Activated CD8-positive, alpha-beta T cell treated with anti-CD3 and anti-CD28 coated beads for 36 hours (primary cell): ENCODE measurements at regions not wholly inside any gene's neighbourhood (a gene's known extent, or its start where the extent isn't known, plus 50 kb on each side); places are given as distances from the start of the nearest gene placed in this dataset.

ENCODE experiments used
- ATAC-seq: fragments of 200-7000 bp; cut with Tn5 transposase; one replicate; pipeline ENCODE4 v1.10.0; 2021; ENCODE audit warnings: mild to moderate bottlenecking, moderate library complexity
- CTCF ChIA-PET: fragments of 350-600 bp; sonication (Branson Sonifier 250); formaldehyde crosslinking; loops from one replicate; lab custom pipeline; 2021; ENCODE audit warnings: antibody characterized with exemption; lab: Charles Lee
- POLR2A ChIA-PET: fragments of 350-600 bp; sonication (Branson Sonifier 250); formaldehyde crosslinking; loops from one replicate; lab custom pipeline; 2021; ENCODE audit warnings: antibody characterized with exemption; lab: Charles Lee
- DNase-seq: peaks from one replicate; pipeline ENCODE4 v3.0.0-alpha.2; 2020
- H3K27ac Mint-ChIP-seq: one replicate; pipeline ENCODE4 v1.8.0; 2021; ENCODE audit warnings: mild to moderate bottlenecking, mixed read lengths
- H3K27me3 Mint-ChIP-seq: one replicate; pipeline ENCODE4 v1.8.0; 2021; ENCODE audit warnings: mixed read lengths
- H3K36me3 Mint-ChIP-seq: one replicate; pipeline ENCODE4 v1.8.0; 2021; ENCODE audit warnings: low read depth, mixed read lengths
- H3K4me1 Mint-ChIP-seq: one replicate; pipeline ENCODE4 v1.8.0; 2021; ENCODE audit warnings: low read depth, mixed read lengths
- H3K4me3 Mint-ChIP-seq: one replicate; pipeline ENCODE4 v1.8.0; 2021; ENCODE audit warnings: mild to moderate bottlenecking, moderate library complexity, mixed read lengths
- H3K9me3 Mint-ChIP-seq: one replicate; pipeline ENCODE4 v1.8.0; 2021; ENCODE audit warnings: mixed read lengths
- intact Hi-C: fragments of 100-400 bp; cut with micrococcal nuclease; formaldehyde crosslinking; loops from one replicate; pipeline ENCODE4 v1.10.0; 2022
- TF ChIP-seq, protein P1 (sequence below): fragments of 200-600 bp; IDR thresholded peaks from one replicate; pipeline ENCODE4 v1.8.0; 2022; ENCODE audit warnings: antibody characterized with exemption, mild to moderate bottlenecking

DNA sequence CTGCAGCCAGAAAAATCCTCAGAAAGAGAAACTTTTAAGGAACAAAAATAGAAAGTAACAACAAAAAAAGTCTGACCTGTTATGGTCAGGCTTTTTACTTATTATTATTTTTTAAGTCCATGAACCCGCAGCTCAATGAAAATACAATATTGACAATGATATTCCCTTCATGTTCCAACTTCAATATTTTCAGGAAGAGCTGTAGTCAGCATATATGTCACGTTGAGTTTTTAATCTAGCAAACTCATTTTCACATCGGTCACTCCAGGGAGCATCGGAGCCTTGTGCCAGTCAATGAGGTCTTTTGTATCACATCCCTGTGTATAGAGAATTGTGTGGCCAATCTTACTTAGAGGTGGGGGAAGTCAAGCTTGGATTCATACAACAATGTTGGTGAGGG lies 568.4 kb upstream of the GCFC2 start:
- Mint-ChIP-seq H3K9me3 (peaks cover 2% of the 10 kb centered on the region), H3K36me3 (no peaks in the 10 kb centered on the region), H3K4me1 (no peaks in the 10 kb centered on the region), H3K27ac (no peak overlapping the region), H3K4me3 (no peak overlapping the region), H3K27me3 (no peaks in the 10 kb centered on the region)
- intact Hi-C loops, result no loop called here
- no peak for DNase-seq
- ATAC-seq, result no peak
- TF ChIP-seq, protein P1, sequence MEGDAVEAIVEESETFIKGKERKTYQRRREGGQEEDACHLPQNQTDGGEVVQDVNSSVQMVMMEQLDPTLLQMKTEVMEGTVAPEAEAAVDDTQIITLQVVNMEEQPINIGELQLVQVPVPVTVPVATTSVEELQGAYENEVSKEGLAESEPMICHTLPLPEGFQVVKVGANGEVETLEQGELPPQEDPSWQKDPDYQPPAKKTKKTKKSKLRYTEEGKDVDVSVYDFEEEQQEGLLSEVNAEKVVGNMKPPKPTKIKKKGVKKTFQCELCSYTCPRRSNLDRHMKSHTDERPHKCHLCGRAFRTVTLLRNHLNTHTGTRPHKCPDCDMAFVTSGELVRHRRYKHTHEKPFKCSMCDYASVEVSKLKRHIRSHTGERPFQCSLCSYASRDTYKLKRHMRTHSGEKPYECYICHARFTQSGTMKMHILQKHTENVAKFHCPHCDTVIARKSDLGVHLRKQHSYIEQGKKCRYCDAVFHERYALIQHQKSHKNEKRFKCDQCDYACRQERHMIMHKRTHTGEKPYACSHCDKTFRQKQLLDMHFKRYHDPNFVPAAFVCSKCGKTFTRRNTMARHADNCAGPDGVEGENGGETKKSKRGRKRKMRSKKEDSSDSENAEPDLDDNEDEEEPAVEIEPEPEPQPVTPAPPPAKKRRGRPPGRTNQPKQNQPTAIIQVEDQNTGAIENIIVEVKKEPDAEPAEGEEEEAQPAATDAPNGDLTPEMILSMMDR, result no peak
- POLR2A ChIA-PET, result no interaction called here
- CTCF ChIA-PET, result no interaction called here

DNA sequence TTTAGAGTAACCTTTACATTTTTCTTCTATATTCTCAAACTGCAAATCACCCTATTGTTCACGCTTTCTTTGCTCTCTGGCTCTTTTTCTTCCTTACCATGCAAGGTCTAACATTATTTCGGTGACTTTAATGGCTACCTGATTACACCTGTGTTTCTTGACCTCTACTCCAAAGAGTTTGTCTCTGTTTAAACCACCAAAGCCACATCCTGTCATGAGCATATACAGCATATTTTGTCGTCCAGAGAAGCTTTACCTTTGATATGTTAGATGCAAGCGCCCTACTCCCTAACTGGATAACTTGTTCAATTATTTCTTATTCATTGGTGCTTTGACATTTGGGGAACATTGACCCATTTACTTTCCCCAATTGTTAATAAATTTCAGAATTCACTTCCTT lies 565.1 kb upstream of the GCFC2 start:
- H3K36me3 Mint-ChIP-seq, result no peaks in the 10 kb centered on the region
- H3K9me3 Mint-ChIP-seq, result peaks cover 6% of the 10 kb centered on the region
- H3K4me3 Mint-ChIP-seq, result no peak overlapping the region
- no peak for ATAC-seq
- ChIA-PET CTCF (no interaction called here), POLR2A (no interaction called here)
- no peaks in the 10 kb centered on the region for H3K27me3 Mint-ChIP-seq
- H3K4me1 Mint-ChIP-seq, result no peaks in the 10 kb centered on the region
- DNase-seq, result no peak
- H3K27ac Mint-ChIP-seq, result no peak overlapping the region
- intact Hi-C loops, result no loop called here
- TF ChIP-seq, protein P1, result no peak

DNA sequence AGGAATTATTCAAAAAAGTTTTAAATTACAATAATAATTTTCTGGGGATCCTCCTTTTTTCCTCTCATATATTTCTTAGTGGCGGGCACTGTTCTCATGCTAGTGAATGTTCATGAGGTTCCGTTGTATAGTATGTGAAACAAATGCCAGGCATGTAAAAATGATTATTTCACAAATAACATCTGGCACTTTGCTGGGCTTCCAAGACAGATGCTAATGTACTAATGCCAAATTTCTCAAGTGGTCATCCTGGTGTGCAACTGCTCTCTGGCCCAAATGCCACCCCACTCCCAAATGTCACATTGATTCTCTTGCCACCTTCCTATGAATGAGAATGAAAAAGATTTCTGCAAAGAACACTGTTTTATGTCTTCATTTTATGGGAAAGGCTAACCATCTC lies 564.0 kb upstream of the GCFC2 start:
- H3K36me3 Mint-ChIP-seq, result no peaks in the 10 kb centered on the region
- no peak for ATAC-seq
- intact Hi-C loops, result no loop called here

DNA sequence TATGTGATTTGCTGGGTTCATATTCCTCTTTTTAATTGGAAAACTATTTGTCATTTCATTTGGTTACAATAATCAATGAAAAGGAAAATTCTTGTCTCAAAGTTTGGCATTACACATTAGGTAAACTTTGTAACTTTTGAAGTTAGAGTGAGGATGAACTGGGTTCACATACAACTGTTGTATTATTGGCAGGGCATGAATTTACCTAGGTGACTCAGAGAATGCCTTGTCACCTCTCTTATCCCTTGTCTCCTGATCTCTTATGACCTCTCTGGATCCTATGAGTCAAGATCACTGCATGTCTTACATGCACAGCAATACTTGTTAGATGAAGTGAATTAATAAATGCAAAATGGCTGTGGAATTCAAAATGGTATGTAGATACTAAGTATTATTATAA lies 563.4 kb upstream of the GCFC2 start:
- Mint-ChIP-seq H3K27ac (no peak overlapping the region), H3K27me3 (no peaks in the 10 kb centered on the region), H3K4me1 (no peaks in the 10 kb centered on the region), H3K4me3 (no peak overlapping the region), H3K36me3 (no peaks in the 10 kb centered on the region), H3K9me3 (peaks cover 6% of the 10 kb centered on the region)
- ATAC-seq, result no peak
- ChIA-PET POLR2A (no interaction called here), CTCF (no interaction called here)
- DNase-seq, result no peak
- intact Hi-C loops, result no loop called here
- TF ChIP-seq, protein P1, result no peak

More for the DNA sequence above, 564.0 kb upstream of the GCFC2 start:
- POLR2A ChIA-PET, result no interaction called here
- Mint-ChIP-seq H3K4me3 (no peak overlapping the region), H3K27me3 (no peaks in the 10 kb centered on the region), H3K27ac (no peak overlapping the region), H3K9me3 (peaks cover 6% of the 10 kb centered on the region), H3K4me1 (no peaks in the 10 kb centered on the region)
- DNase-seq, result no peak
- CTCF ChIA-PET, result no interaction called here
- TF ChIP-seq, protein P1, result no peak

DNA sequence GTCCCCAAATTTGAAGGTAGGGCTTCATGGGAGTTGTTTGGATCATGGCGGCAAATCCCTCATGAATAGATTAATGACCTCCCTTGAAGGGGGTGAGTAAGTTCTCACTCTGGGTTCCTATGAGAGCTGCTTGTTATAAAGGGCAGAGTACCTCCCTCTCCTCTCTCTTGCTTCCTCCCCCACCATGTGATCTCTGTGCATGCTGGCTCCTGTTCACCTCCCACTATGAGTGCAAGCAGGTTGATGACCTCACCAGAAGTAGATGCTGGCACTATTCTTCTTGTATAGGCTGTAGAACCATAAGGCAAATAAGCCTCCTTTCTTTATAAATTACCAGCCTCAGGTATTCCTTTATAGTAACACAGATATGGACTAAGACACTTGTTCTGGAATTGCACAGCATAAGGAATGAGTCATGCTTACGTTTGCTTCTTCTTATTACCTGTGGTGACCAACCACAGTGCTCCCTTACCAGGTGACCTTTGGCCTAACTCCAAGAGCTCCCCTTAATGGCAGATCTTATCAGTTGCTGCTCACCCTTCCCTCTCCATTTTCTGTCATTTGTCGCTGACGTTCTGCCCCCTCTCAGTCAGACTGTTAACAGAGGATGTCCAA lies 559.5 kb upstream of the GCFC2 start:
- DNase-seq (no peak), ATAC-seq (no peak)
- H3K27ac Mint-ChIP-seq, result no peak overlapping the region
- H3K36me3 Mint-ChIP-seq, result no peaks in the 10 kb centered on the region
- H3K4me1 Mint-ChIP-seq, result no peaks in the 10 kb centered on the region
- POLR2A ChIA-PET, result no interaction called here
- peaks cover 4% of the 10 kb centered on the region for H3K9me3 Mint-ChIP-seq
- no peak overlapping the region for H3K4me3 Mint-ChIP-seq
- no peaks in the 10 kb centered on the region for H3K27me3 Mint-ChIP-seq
- TF ChIP-seq, protein P1, result no peak
- CTCF ChIA-PET, result no interaction called here
- intact Hi-C loops, result no loop called here
